PC-3 (cell line): ENCODE measurements at regions not wholly inside any gene's neighbourhood (a gene's known extent, or its start where the extent isn't known, plus 50 kb on each side); places are given as distances from the start of the nearest gene placed in this dataset.

Experiments used
- ATAC-seq: fragments of 200-7000 bp; cut with Tn5 transposase; 2 replicates; pipeline ENCODE4 v1.9.1; 2020; ENCODE audit warnings: mild to moderate bottlenecking, moderate library complexity
- BruUV-seq: library from RNA; stranded (reverse); fragments of 400-500 nt; replicated peaks from 2 replicates; lab custom pipeline; 2021; lab: Mats Ljungman, UMichigan
- CTCF ChIA-PET: fragments of 300-600 bp; sonication (Branson Sonifier 250); formaldehyde crosslinking; loops from one replicate; lab custom pipeline; 2022; ENCODE audit warnings: antibody characterized with exemption; lab: Charles Lee
- POLR2A ChIA-PET: fragments of 300-600 bp; sonication (Branson Sonifier 250); formaldehyde crosslinking; loops from one replicate; lab custom pipeline; 2022; ENCODE audit warnings: antibody characterized with exemption; ENCODE audit not compliant: unreplicated experiment; lab: Charles Lee
- DNase-seq: peaks from one replicate; pipeline ENCODE4 v3.0.0-alpha.2; 2015
- H2AFZ ChIP-seq: fragments of 300-600 bp; sonication (generic); 2 replicates; pipeline ENCODE4 v1.6.0; 2016; ENCODE audit warnings: antibody characterized with exemption, low read length
- H3F3A ChIP-seq: fragments of 300-600 bp; sonication (generic); one replicate; pipeline ENCODE4 v1.6.0; 2017; ENCODE audit warnings: antibody characterized with exemption, low read length, control low read depth, mild to moderate bottlenecking; ENCODE audit not compliant: unreplicated experiment
- H3K27ac ChIP-seq: fragments of 300-600 bp; sonication (generic); 2 replicates; pipeline ENCODE4 v1.5.1; 2016; ENCODE audit warnings: mild to moderate bottlenecking, low read length
- H3K27me3 ChIP-seq: fragments of 300-600 bp; sonication (generic); 2 replicates; pipeline ENCODE4 v1.6.1; 2016; ENCODE audit warnings: low read length, mixed read lengths
- H3K36me3 ChIP-seq: fragments of 300-600 bp; sonication (generic); 2 replicates; pipeline ENCODE4 v1.6.1; 2016; ENCODE audit warnings: low read depth, mixed run types, low read length, mixed read lengths
- H3K4me1 ChIP-seq: fragments of 300-600 bp; sonication (generic); 2 replicates; pipeline ENCODE4 v1.5.1; 2016; ENCODE audit warnings: low read length; ENCODE audit not compliant: insufficient read depth
- H3K4me2 ChIP-seq: fragments of 300-600 bp; sonication (generic); 2 replicates; pipeline ENCODE4 v1.6.0; 2016; ENCODE audit warnings: low read length
- H3K4me3 ChIP-seq: fragments of 300-600 bp; sonication (generic); 2 replicates; pipeline ENCODE4 v1.5.1; 2016; ENCODE audit warnings: mild to moderate bottlenecking, low read length, mixed read lengths
- H3K79me2 ChIP-seq: fragments of 300-600 bp; sonication (generic); 2 replicates; pipeline ENCODE4 v1.6.1; 2017; ENCODE audit warnings: low read length, mixed read lengths
- H3K9ac ChIP-seq: fragments of 300-600 bp; sonication (generic); 2 replicates; pipeline ENCODE4 v1.6.0; 2016; ENCODE audit warnings: mild to moderate bottlenecking, low read length
- H3K9me2 ChIP-seq: fragments of 300-600 bp; sonication (generic); replicated peaks from 2 replicates; pipeline ENCODE4 v1.6.1; 2016; ENCODE audit warnings: mixed run types, low read length, mixed read lengths
- H3K9me3 ChIP-seq: fragments of 300-600 bp; sonication (generic); 2 replicates; pipeline ENCODE4 v1.6.1; 2016; ENCODE audit warnings: low read length, mixed read lengths
- H4K20me1 ChIP-seq: fragments of 300-600 bp; sonication (generic); 2 replicates; pipeline ENCODE4 v1.6.1; 2016; ENCODE audit warnings: low read length, mixed read lengths
- CTCF ChIP-seq: fragments of 300-600 bp; sonication (generic); conservative IDR thresholded peaks from 2 replicates; pipeline ENCODE4 v1.5.1; 2017; ENCODE audit warnings: antibody characterized with exemption, low read depth, mild to moderate bottlenecking, low read length
- EZH2 ChIP-seq: fragments of 300-600 bp; sonication (generic); IDR thresholded peaks from one replicate; pipeline ENCODE4 v1.6.1; 2017; ENCODE audit warnings: antibody characterized with exemption, mild to moderate bottlenecking, low read length; ENCODE audit not compliant: unreplicated experiment
- EZH2phosphoT487 ChIP-seq: fragments of 300-600 bp; sonication (generic); IDR thresholded peaks from 2 replicates; pipeline ENCODE4 v1.6.1; 2018; ENCODE audit warnings: mild to moderate bottlenecking, antibody characterized with exemption, low read length, borderline replicate concordance
- intact Hi-C: fragments of 100-400 bp; cut with micrococcal nuclease; formaldehyde crosslinking; loops from 2 replicates; pipeline ENCODE4 v1.9.0; 2023

GRCh38 chr1:195721210-195721971 lies 886.8 kb downstream of the KCNT2 start:
- peaks cover 11% of the 10 kb centered on the region for H3K4me1 ChIP-seq
- BruUV-seq = no TSS peak
- intact Hi-C loops = no loop called here
- no peaks in the 10 kb centered on the region for H3F3A ChIP-seq
- no peaks in the 10 kb centered on the region for H4K20me1 ChIP-seq
- no peaks in the 10 kb centered on the region for H3K36me3 ChIP-seq
- no peaks in the 10 kb centered on the region for H3K9me2 ChIP-seq
- no peaks in the 10 kb centered on the region for H3K9me3 ChIP-seq
- no peak for TF ChIP-seq CTCF
- no peak for TF ChIP-seq EZH2
- TF ChIP-seq EZH2phosphoT487 = no peak
- H3K27ac ChIP-seq = no peak overlapping the region
- H3K79me2 ChIP-seq = no peaks in the 10 kb centered on the region
- DNase-seq (peak; percentile 56), ATAC-seq (peak; percentile 70)
- no peak overlapping the region; the same call in 1 of the 2 replicates for H3K4me3 ChIP-seq
- no peak overlapping the region for H3K9ac ChIP-seq
- ChIA-PET CTCF (no interaction called here), POLR2A (interaction anchor here (0.6 kb wide), 1 partner anchor 1071 kb away, joined by 3 read pairs; no protein-coding TSS in a partner anchor)
- peak overlapping the region; percentile 45 for H3K4me2 ChIP-seq
- 0 out of 2 replicates have a peak overlapping the region, but pooled peaks have one; percentile 9 for H2AFZ ChIP-seq
- H3K27me3 ChIP-seq = no peaks in the 10 kb centered on the region

- Histone ChIP-seq H3K9me3 (no peaks in the 10 kb centered on the region), H3K79me2 (no peaks in the 10 kb centered on the region), H3K9ac (no peak overlapping the region), H3K4me1 (peaks cover 11% of the 10 kb centered on the region), H3K27me3 (no peaks in the 10 kb centered on the region), H3K9me2 (no peaks in the 10 kb centered on the region), H4K20me1 (no peaks in the 10 kb centered on the region), H3K36me3 (no peaks in the 10 kb centered on the region), H3K4me3 (0 out of 2 replicates have a peak overlapping the region, but pooled peaks have one; percentile 30), H2AFZ (peak overlapping the region; percentile 53), H3F3A (no peaks in the 10 kb centered on the region), H3K4me2 (peak overlapping the region; percentile 44; the same call in 1 of the 2 replicates), H3K27ac (no peak overlapping the region)
- intact Hi-C loops = no loop called here
- peak; percentile 64 for ATAC-seq
- ChIA-PET POLR2A (no interaction called here), CTCF (interaction anchor here (0.6 kb wide), 1 partner anchor 9 kb away, joined by 3 read pairs; no protein-coding TSS in a partner anchor)
- TF ChIP-seq CTCF = peak; percentile 65
- TF ChIP-seq EZH2phosphoT487 = no peak
- TF ChIP-seq EZH2 = no peak
- no TSS peak for BruUV-seq
- DNase-seq = peak; percentile 34
Observed at GRCh38 chr1:195717651-195718050, 890.6 kb downstream of the KCNT2 start.

GRCh38 chr1:195715652-195716051 lies 892.6 kb downstream of the KCNT2 start:
- BruUV-seq = no TSS peak
- no peak overlapping the region for H3K9ac ChIP-seq
- ChIA-PET CTCF (no interaction called here), POLR2A (no interaction called here)
- no peak overlapping the region for H3K4me2 ChIP-seq
- H2AFZ ChIP-seq = no peak overlapping the region
- H4K20me1 ChIP-seq = no peaks in the 10 kb centered on the region
- intact Hi-C loops = no loop called here
- no peak for ATAC-seq
- no peak overlapping the region for H3K27ac ChIP-seq
- H3K4me3 ChIP-seq = no peak overlapping the region
- H3K4me1 ChIP-seq = peaks cover 7% of the 10 kb centered on the region; the same call in 1 of the 2 replicates
- no peaks in the 10 kb centered on the region for H3K36me3 ChIP-seq
- H3F3A ChIP-seq = no peaks in the 10 kb centered on the region
- H3K9me2 ChIP-seq = no peaks in the 10 kb centered on the region
- H3K9me3 ChIP-seq = no peaks in the 10 kb centered on the region
- no peaks in the 10 kb centered on the region for H3K79me2 ChIP-seq
- TF ChIP-seq EZH2 = no peak
- TF ChIP-seq CTCF = no peak
- no peak for TF ChIP-seq EZH2phosphoT487
- no peaks in the 10 kb centered on the region for H3K27me3 ChIP-seq
- DNase-seq = no peak
